Stimulated activated CD4-positive, alpha-beta T cell treated with anti-CD3 and anti-CD28 coated beads, Interleukin-2, amount 100 ng/mL, for 4 hours (primary cell): ENCODE measurements at regions not wholly inside any gene's neighbourhood (a gene's known extent, or its start where the extent isn't known, plus 50 kb on each side); places are given as distances from the start of the nearest gene placed in this dataset.

ENCODE experiments used
- DNase-seq: peaks from one replicate; pipeline ENCODE4 v3.0.0-alpha.2; 2020; ENCODE audit warnings: low read depth

GRCh38 chr10:111131168-111131799 lies 54.5 kb downstream of the ADRA2A start:
- no peak for DNase-seq

GRCh38 chr10:111137007-111137406 lies 60.2 kb downstream of the ADRA2A start:
- DNase-seq, result no peak

- no peak for DNase-seq
These were observed 60.8 kb downstream of the ADRA2A start for GRCh38 chr10:111137587-111137986.

GRCh38 chr10:111138544-111138943 lies 61.7 kb downstream of the ADRA2A start:
- DNase-seq, result no peak

GRCh38 chr10:111139567-111139966 lies 62.7 kb downstream of the ADRA2A start:
- no peak for DNase-seq

GRCh38 chr10:111142092-111142768 lies 65.4 kb downstream of the ADRA2A start:
- no peak for DNase-seq

- DNase-seq, result no peak
These were observed 69.3 kb downstream of the ADRA2A start for GRCh38 chr10:111146025-111146640.

GRCh38 chr10:111148025-111148424 lies 71.2 kb downstream of the ADRA2A start:
- DNase-seq, result no peak

- no peak for DNase-seq
These were observed 71.6 kb downstream of the ADRA2A start for GRCh38 chr10:111148440-111148839.

GRCh38 chr10:111150691-111151090 lies 73.9 kb downstream of the ADRA2A start:
- DNase-seq, result no peak

GRCh38 chr10:111151595-111152307 lies 74.9 kb downstream of the ADRA2A start:
- no peak for DNase-seq

GRCh38 chr10:111156754-111157153 lies 79.9 kb downstream of the ADRA2A start:
- no peak for DNase-seq

- DNase-seq, result no peak
These were observed 81.8 kb downstream of the ADRA2A start for GRCh38 chr10:111158595-111158994.

GRCh38 chr10:111161109-111161874 lies 84.5 kb downstream of the ADRA2A start:
- no peak for DNase-seq

- DNase-seq, result no peak
These were observed 94.4 kb downstream of the ADRA2A start for GRCh38 chr10:111171183-111171582.

GRCh38 chr10:111175787-111176186 lies 99.0 kb downstream of the ADRA2A start:
- DNase-seq, result no peak

- DNase-seq, result no peak
These were observed 100.5 kb downstream of the ADRA2A start for GRCh38 chr10:111177379-111177778.

- DNase-seq, result no peak
These were observed 102.7 kb downstream of the ADRA2A start for GRCh38 chr10:111179514-111179913.

GRCh38 chr10:111186358-111186757 lies 109.5 kb downstream of the ADRA2A start:
- DNase-seq, result no peak

GRCh38 chr10:111187096-111187495 lies 110.3 kb downstream of the ADRA2A start:
- DNase-seq, result no peak

GRCh38 chr10:111199587-111199986 lies 122.8 kb downstream of the ADRA2A start:
- DNase-seq, result no peak
